Hematopoietic multipotent progenitor cell treated with erythropoietin and hydrocortisone succinate and interleukin-3 and kit ligand, for 4 days (in vitro differentiated cells): ENCODE measurements at regions not wholly inside any gene's neighbourhood (a gene's known extent, or its start where the extent isn't known, plus 50 kb on each side); places are given as distances from the start of the nearest gene placed in this dataset.

Experiments used
- DNase-seq: peaks from one replicate; pipeline ENCODE4 v3.0.0-alpha.2; 2015

GRCh38 chr13:70969321-70969720 lies 861.1 kb upstream of the KLHL1 start:
- no peak for DNase-seq

- no peak for DNase-seq
These were observed 859.3 kb upstream of the KLHL1 start for GRCh38 chr13:70967564-70967963.

- peak; percentile 57 for DNase-seq
These were observed 856.6 kb upstream of the KLHL1 start for GRCh38 chr13:70964874-70965273.

DNA sequence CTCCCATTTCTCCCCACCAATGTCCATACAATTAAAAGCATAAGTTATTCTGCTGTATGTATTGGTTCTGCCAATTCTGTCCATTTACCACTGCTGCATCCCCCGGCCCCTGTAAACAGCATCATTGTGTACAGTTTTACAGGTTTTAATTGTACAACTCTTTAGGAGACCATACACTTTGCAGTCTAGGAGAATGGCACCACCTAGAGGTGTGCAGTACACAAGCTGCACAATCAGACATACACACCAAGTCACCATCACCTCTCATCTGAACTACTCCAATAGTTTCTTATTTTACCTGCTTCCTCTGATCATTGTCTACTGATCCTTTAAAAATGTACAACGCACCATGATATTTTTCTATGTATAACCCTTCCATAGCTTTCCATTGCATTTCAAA lies 855.9 kb upstream of the KLHL1 start:
- peak; percentile 30 for DNase-seq

DNA sequence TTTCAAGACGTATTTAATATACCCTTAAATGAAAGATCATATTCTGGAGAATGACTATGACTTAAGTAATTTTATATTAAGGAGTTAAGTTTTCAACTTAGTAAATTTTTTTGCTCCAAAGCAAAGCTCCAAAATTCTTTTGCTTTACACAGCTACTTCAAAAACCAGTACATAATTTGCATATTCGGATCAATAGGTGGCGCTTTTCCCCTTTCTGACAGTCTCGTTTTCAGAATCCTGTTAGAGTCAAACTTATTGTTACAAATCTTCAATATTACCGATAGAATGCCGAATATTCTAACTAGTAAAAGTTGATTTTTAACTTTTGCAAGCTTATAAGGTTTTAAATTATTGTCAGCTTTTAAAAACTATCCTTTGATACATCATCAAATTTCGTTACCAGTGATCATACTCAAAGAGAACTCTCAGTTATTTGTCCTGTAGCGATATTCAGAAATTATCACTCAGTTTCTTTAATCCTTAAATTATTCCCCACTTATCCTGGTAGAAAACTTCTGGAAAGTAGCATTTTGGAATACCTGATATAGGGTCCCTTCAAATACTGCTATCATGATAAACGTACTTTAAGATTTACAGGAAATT lies 852.7 kb upstream of the KLHL1 start:
- DNase-seq, result peak; percentile 69

- DNase-seq, result peak; percentile 10
These were observed 851.0 kb upstream of the KLHL1 start for GRCh38 chr13:70959035-70959775.

DNA sequence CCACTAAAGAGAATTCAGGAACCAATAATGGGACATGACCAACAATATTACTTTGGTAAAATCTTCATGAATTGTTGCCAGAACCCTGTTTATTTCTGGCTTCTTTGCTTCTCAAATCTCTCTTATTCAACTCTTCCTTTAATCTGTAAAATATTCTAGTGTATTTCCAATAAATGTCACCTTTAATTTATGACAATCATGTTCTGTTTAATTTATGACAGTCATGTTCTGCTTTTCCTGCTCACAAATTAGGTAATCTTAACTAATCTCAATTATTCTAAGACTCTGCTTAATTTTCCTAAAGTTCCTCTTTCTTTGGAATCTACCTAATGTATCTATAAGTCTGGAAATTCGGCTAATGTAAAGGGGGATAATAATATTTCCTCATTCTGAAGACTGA lies 847.6 kb upstream of the KLHL1 start:
- no peak for DNase-seq

- DNase-seq, result no peak
These were observed 842.4 kb upstream of the KLHL1 start for GRCh38 chr13:70950664-70951063.

DNA sequence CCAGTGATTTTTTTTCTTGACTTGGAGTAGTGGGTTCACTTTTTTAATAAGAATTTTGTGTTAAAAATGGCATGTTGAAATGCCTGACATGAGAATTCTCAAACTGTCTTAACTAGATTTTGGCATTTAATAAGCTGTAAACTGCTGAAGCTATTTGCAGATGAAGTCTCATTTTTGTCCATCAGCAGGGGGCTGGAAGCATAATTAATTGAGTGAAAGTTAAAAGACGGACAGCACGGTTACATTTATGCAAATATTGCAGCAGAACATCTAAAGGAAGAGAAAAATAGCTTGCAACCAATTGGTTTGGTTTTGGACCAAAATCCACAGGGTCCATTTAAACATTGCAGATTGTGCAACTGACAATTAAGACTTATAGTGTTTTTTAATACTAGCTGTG lies 837.3 kb upstream of the KLHL1 start:
- no peak for DNase-seq

DNA sequence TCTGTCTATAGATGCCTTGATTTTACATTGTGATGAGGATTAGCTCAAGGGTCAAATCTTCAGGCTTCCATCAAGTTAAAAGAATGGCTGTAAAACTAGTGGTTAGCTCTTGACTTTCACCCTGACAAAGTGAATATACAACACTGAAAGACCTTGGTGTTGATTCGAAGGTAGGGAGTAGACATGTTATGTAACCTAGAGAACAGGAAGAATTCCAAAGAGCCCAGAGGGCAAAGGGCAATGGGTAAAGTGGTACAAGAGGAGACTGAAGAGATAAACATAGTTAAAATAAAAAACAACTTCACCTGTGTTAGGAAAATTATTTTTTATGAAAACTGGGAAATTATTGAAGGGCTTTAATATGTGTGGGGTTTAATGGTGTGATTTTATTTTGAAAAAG lies 833.2 kb upstream of the KLHL1 start:
- DNase-seq, result no peak

- DNase-seq, result no peak
These were observed 830.2 kb upstream of the KLHL1 start for GRCh38 chr13:70938462-70938861.

GRCh38 chr13:70932511-70932910 lies 824.3 kb upstream of the KLHL1 start:
- no peak for DNase-seq

DNA sequence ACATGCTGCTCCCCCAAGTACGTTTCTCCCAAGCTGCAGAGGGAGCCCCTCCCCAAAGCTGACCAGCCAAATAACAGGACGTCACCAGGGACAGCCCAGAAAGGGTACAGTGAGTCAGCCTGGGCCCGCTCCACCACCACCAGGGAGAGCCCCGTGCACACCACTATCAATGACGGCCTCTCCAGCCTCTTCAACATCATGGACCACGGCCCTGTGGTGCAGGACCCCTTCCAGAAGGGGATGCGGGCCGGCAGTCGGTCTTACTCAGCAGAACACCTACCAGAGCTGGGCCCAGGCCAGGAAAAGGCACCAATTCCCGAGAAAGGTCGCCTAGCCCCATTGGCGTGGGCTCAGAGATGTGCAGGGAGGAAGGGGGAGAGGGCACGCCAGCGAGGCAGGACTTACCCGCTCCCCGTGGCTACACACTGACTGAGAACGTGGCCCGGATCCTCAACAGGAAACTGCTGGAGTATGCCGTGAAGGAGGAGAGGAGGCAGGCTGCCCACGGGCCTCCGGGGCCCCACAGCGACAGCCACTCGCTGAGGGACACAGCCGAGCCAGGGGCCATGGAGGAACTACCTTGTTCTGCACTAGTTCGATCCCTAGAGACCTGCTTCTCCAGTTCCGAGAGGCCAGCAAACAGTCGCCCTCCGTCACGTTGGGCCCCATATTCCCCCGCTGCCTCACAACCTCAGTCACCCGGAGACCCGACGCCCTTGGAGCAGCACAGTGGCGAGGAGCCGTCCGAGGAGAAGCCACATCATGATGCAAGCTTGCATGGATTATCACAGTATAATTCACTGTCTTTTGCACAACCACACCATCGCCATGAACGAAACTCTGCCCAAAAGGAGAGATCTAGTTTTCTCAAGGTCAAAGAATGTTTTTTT lies 815.9 kb upstream of the KLHL1 start:
- no peak for DNase-seq

DNA sequence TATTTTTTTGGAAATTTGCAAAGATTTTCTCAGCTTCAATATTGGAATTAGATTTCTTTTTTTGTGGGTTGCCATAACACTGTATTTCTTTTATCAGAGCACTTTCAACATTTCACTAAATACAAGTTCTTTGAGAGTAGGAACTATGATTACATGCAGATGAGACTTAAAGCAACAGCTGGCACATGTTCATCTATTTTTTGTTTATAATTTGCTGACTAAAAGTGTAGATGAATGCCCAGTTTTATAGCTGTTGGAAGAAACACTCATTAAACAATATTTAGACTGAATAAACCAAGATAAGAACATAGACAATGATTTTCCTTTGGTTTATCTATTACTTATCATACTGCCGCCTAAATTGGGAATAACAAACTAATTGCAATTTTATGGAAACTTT lies 803.0 kb upstream of the KLHL1 start:
- no peak for DNase-seq

GRCh38 chr13:70908795-70909194 lies 800.5 kb upstream of the KLHL1 start:
- no peak for DNase-seq

GRCh38 chr13:70905035-70905434 lies 796.8 kb upstream of the KLHL1 start:
- DNase-seq, result peak; percentile 2

GRCh38 chr13:70896136-70896535 lies 787.9 kb upstream of the KLHL1 start:
- peak; percentile 10 for DNase-seq

DNA sequence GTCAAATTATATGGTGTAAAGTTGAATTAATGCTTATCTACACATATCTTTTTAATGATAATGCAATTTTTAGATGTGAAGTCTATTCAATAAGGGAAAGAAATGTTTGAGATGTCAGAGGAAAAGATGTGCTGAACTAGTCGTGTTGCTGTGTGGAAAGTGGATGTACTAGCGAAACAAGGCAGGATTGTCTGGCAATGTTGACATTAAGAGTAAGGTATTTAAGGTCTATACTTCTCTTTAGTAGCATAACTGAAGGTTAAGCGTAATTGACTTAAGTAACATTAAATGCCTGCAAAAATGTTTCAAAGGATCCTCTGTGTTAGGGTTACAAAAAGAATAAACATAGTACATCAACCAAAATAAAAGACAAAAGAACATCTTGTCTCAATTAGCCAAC lies 787.3 kb upstream of the KLHL1 start:
- DNase-seq, result no peak

DNA sequence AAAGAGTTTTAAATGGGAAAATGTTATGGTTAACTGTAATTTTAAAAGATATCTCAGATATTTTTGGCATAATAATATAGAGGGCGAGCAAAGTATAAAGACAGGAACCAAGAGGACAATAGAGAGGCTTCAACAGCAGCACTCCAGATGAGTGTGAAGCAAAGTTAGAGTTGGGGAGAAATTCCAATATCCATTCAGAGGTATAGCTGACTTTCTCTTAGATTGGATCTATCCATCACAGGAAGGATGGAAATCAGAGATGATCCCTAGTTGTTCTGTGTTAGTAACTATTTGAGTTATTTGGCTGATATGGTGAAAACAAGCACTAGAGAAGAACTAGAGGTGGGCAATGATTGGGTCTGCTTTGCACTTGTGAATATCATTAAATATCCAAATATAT lies 786.0 kb upstream of the KLHL1 start:
- no peak for DNase-seq

GRCh38 chr13:70893832-70894231 lies 785.6 kb upstream of the KLHL1 start:
- peak; percentile 58 for DNase-seq

- DNase-seq, result no peak
These were observed 782.0 kb upstream of the KLHL1 start for GRCh38 chr13:70890289-70890688.

GRCh38 chr13:70889163-70889562 lies 780.9 kb upstream of the KLHL1 start:
- no peak for DNase-seq

GRCh38 chr13:70884196-70884595 lies 775.9 kb upstream of the KLHL1 start:
- DNase-seq, result no peak

DNA sequence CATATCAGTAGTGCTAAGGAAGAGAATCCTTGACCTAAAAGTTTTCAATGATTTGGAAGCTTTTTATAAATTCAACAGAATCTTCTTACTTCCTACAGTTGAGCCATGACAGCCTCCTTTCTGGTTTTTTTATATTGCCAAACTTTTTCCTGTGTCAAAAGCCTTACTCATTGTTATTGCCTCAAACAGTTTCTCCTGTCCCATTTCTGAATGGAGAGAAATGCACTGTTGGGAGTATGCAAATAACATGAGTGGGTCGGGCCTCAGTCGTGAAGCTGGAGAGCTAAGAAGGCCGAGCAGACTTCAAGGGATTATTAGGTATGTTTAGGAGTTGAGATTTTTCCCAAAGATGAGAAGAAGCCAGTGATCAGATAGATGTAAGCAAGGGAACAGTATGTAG lies 766.4 kb upstream of the KLHL1 start:
- DNase-seq, result peak; percentile 54
